Smooth muscle cell (in vitro differentiated cells): ENCODE measurements at regions not wholly inside any gene's neighbourhood (a gene's known extent, or its start where the extent isn't known, plus 50 kb on each side); places are given as distances from the start of the nearest gene placed in this dataset.

Source experiments
- DNase-seq: peaks from one replicate; lab custom pipeline; 2025; ENCODE audit not compliant: unreplicated experiment; lab: John Stamatoyannopoulos, UW
- H2AFZ ChIP-seq: fragments of 200-600 bp; sonication (generic); 2 replicates; pipeline ENCODE4 v1.6.0; 2016; ENCODE audit warnings: antibody characterized with exemption, low read depth, mild to moderate bottlenecking
- H3F3A ChIP-seq: fragments of 200-600 bp; sonication (generic); 2 replicates; pipeline ENCODE4 v1.6.0; 2017; ENCODE audit warnings: antibody characterized with exemption, low read depth
- H3K27ac ChIP-seq: fragments of 200-600 bp; sonication (generic); 2 replicates; pipeline ENCODE4 v1.5.1; 2016; ENCODE audit warnings: low read depth, mild to moderate bottlenecking
- H3K27me3 ChIP-seq: fragments of 200-600 bp; sonication (generic); 2 replicates; pipeline ENCODE4 v1.6.1; 2016; ENCODE audit warnings: low read depth, mild to moderate bottlenecking
- H3K36me3 ChIP-seq: fragments of 200-600 bp; sonication (generic); 2 replicates; pipeline ENCODE4 v1.5.1; 2016; ENCODE audit warnings: low read depth
- H3K4me1 ChIP-seq: fragments of 200-600 bp; sonication (generic); 2 replicates; pipeline ENCODE4 v1.5.1; 2016; ENCODE audit warnings: low read depth
- H3K4me2 ChIP-seq: fragments of 200-600 bp; sonication (generic); 2 replicates; pipeline ENCODE4 v1.6.0; 2016; ENCODE audit warnings: mild to moderate bottlenecking
- H3K4me3 ChIP-seq: fragments of 200-600 bp; sonication (generic); 2 replicates; pipeline ENCODE4 v1.5.1; 2016; ENCODE audit warnings: mild to moderate bottlenecking
- H3K79me2 ChIP-seq: fragments of 200-600 bp; sonication (generic); 2 replicates; pipeline ENCODE4 v1.6.0; 2016; ENCODE audit warnings: low read depth, mild to moderate bottlenecking
- H3K9ac ChIP-seq: fragments of 200-600 bp; sonication (generic); 2 replicates; pipeline ENCODE4 v1.6.0; 2016; ENCODE audit warnings: low read depth
- H3K9me3 ChIP-seq: fragments of 200-600 bp; sonication (generic); replicated peaks from 2 replicates; pipeline ENCODE4 v1.5.1; 2016; ENCODE audit warnings: low read depth
- H4K20me1 ChIP-seq: fragments of 200-600 bp; sonication (generic); 2 replicates; pipeline ENCODE4 v1.6.0; 2016; ENCODE audit warnings: low read depth
- CTCF ChIP-seq: fragments of 200-600 bp; sonication (generic); IDR thresholded peaks from 2 replicates; pipeline ENCODE4 v1.5.1; 2017; ENCODE audit warnings: borderline replicate concordance, mild to moderate bottlenecking, antibody characterized with exemption; ENCODE audit not compliant: insufficient read depth, poor library complexity, severe bottlenecking
- WGBS: methylation state at CpG from one replicate; pipeline ENCODE4 v1.1.7; 2016; ENCODE audit warnings: low lambda C conversion rate; 5-methylcytosine and 5-hydroxymethylcytosine counted together

- TF ChIP-seq CTCF: no peak
- Histone ChIP-seq H4K20me1 (no peaks in the 10 kb centered on the region), H3K27ac (no peak overlapping the region), H3K79me2 (no peaks in the 10 kb centered on the region), H3K9ac (no peak overlapping the region), H3K4me3 (no peak overlapping the region), H3F3A (no peaks in the 10 kb centered on the region), H2AFZ (no peak overlapping the region), H3K9me3 (no peaks in the 10 kb centered on the region), H3K27me3 (no peaks in the 10 kb centered on the region), H3K36me3 (no peaks in the 10 kb centered on the region), H3K4me1 (no peaks in the 10 kb centered on the region), H3K4me2 (no peak overlapping the region)
- 57% methylated on average over 3 of the region's 3 CpGs for WGBS
- no peak for DNase-seq
These were observed 585.0 kb upstream of the CDH6 start for GRCh38 chr5:30608501-30608900.

GRCh38 chr5:30607301-30607894 is 586.1 kb upstream of the CDH6 start:
- no peaks in the 10 kb centered on the region for H3K27me3 ChIP-seq
- H3K9me3 ChIP-seq: no peaks in the 10 kb centered on the region
- TF ChIP-seq CTCF: no peak
- no peak overlapping the region for H3K9ac ChIP-seq
- DNase-seq: no peak
- no peak overlapping the region for H3K4me2 ChIP-seq
- no peaks in the 10 kb centered on the region for H3K79me2 ChIP-seq
- H3K4me1 ChIP-seq: no peaks in the 10 kb centered on the region
- H3K4me3 ChIP-seq: no peak overlapping the region
- WGBS: 39% methylated on average over 3 of the region's 3 CpGs
- H2AFZ ChIP-seq: no peak overlapping the region
- no peaks in the 10 kb centered on the region for H4K20me1 ChIP-seq
- no peaks in the 10 kb centered on the region for H3K36me3 ChIP-seq
- H3F3A ChIP-seq: no peaks in the 10 kb centered on the region
- no peak overlapping the region for H3K27ac ChIP-seq

DNA sequence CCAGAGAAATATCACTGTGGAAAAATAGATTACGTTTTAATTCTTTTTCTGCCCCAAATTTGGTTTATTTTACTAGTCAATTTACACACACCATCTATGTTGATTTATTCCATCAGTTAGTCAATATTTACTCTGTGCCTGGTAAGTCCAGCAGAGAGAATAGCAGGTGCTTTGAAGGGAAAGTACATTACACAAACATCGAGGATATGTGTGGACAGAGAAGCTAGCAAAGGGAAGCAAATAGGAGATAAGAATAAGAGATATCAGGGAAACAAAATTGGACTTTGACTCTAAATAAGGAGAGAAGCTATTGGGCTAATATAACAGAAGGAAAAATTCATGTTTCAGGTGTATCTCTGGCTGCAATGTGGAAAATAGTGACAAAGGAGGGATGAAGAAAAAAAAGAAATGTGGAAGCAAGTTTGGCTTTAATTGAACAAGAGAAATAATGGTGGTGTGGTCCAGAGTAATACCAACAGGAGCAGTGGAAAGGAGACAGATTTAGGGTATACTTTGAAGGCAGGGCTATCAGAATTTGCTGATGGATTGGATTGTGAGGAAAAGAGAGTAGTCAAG is 587.7 kb upstream of the CDH6 start:
- H3K4me1 ChIP-seq: no peaks in the 10 kb centered on the region
- no peak for DNase-seq
- H3K9me3 ChIP-seq: no peaks in the 10 kb centered on the region
- WGBS: 88% methylated on average over 2 of the region's 2 CpGs
- no peaks in the 10 kb centered on the region for H3F3A ChIP-seq
- H3K27ac ChIP-seq: no peak overlapping the region
- no peaks in the 10 kb centered on the region for H4K20me1 ChIP-seq
- no peaks in the 10 kb centered on the region for H3K36me3 ChIP-seq
- no peak overlapping the region for H3K9ac ChIP-seq
- TF ChIP-seq CTCF: no peak
- H3K4me3 ChIP-seq: no peak overlapping the region
- no peak overlapping the region for H2AFZ ChIP-seq
- no peaks in the 10 kb centered on the region for H3K79me2 ChIP-seq
- no peak overlapping the region for H3K4me2 ChIP-seq
- H3K27me3 ChIP-seq: no peaks in the 10 kb centered on the region

DNA sequence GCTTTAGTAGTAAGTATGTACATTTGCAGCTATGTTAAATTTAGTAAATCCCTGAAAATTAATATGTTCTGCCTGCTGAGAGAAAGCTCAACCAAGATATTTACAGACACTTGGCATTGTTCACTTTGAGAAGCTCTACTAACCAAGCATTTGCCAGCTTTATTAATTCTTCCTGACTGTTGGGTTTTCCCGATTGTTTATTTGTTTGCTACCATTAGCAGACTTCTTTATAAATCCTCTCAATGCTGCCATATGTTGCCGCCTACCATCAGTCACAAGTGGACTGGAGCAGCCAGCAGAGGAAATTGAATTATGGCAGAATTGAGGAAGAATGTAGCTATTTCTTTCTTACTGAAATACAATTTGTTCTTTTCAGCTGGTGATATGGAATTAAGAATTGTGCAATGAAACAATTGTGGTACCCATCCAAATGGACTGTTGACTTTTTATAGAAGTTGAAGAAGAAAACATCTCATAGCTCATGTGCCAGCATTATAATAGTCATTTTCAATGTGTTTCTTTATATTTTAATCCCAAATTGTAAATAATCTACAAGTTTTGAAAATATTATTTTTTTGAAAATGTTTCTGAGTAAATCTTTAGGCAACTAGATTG is 588.7 kb upstream of the CDH6 start:
- no peaks in the 10 kb centered on the region for H3K79me2 ChIP-seq
- DNase-seq: no peak
- H3K27ac ChIP-seq: no peak overlapping the region
- no peaks in the 10 kb centered on the region for H3K9me3 ChIP-seq
- TF ChIP-seq CTCF: no peak
- no peaks in the 10 kb centered on the region for H3K36me3 ChIP-seq
- H3K4me3 ChIP-seq: no peak overlapping the region
- no peaks in the 10 kb centered on the region for H3F3A ChIP-seq
- no peaks in the 10 kb centered on the region for H3K4me1 ChIP-seq
- no peak overlapping the region for H3K9ac ChIP-seq
- no peaks in the 10 kb centered on the region for H4K20me1 ChIP-seq
- H3K4me2 ChIP-seq: no peak overlapping the region
- H2AFZ ChIP-seq: no peak overlapping the region
- no peaks in the 10 kb centered on the region for H3K27me3 ChIP-seq
- 94% methylated on average over 2 of the region's 2 CpGs for WGBS
